ENCODE measurements at regions not wholly inside any gene's neighbourhood (a gene's known extent, or its start where the extent isn't known, plus 50 kb on each side); places are given as distances from the start of the nearest gene placed in this dataset.
"Not testable (repeated sequence)": the region's sequence is repeated elsewhere in the genome, so short reads cannot be mapped to it uniquely, and the experiment has no call there.

DNA sequence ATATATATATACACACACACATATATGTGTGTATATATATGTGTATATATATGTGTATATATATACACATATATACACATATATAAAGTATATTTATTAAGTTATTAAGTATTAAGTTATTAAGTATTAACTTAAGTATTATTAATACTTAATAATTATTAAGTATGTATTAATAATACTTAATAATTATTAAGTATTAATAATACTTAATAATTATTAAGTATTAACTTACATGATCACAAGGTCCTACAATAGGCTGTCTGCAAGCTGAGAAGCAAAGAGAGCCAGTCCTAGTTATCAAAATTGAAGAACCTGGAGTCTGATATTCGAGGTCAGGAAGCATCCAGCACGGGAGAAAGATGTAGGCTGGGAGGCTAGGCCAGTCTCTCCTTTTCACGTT, 130.1 kb upstream of the FAM3C start:
- not testable (repeated sequence) for DNase-seq (ENCODE audit: low read depth in 2 of 2)

DNA sequence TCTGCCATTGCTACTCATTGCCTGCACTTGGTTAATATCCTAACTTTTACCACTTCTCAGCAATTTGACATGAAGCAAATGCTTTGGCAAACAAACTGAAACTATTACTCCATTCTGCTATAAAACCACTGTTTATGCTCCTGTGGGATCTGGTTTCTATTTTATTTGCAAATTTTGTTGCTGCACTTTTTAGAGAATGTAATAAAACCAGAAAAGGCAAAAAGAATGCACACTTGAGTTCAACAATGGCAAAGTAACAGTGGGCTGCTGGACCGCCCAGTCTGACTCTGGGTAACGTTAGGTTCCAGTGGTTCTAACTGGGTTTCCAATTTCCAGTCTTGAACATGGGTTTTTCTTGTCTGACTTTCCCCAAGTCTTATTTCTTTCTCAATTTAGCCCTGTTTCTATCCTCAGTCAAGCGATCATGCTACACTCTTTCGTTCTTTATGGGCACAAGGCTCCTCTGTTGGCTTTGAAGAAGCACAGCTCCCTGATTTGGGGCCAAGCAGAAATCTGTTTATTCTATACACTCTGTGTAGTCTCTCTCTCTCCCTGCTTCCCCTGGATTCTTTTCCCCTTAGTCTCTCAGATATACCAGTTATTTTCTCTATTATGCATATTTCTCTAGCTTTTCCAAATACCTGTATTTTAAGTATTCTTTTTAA, 129.2 kb upstream of the FAM3C start:
- no peak for DNase-seq (ENCODE audit: low read depth in 2 of 2)

DNA sequence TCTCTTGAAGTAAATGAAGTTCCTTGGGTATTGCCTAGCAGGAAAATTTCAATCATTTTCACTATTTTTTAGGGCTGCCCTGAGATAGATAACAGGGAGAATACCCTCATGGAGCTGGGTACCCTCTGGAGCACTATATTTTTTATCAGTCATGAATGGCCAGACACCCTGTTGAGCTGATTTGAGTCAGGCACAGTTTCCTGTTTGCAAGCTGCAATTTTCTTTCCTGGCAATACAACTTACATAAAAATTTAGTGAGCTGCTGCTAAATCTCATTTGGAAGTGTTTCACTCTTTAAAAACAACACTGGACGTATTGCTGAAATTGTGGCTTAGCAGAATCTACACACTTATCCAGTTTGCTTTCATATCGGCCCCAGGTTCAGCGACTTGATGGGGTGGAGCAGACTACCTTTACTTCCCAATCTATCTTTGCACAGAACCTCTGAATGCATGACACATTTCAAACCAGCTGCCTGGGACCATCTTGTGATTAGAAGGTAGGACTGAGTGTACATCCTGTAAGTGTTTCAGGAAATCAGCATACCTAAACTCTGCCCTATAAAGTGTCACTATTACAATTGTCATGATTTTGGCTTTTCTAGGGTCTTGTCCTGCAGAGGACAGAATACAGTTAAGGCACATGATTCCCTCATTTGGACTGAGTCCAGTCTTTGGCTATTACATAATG, 125.7 kb upstream of the FAM3C start:
- DNase-seq (ENCODE audit: low read depth in 2 of 2): no peak

DNA sequence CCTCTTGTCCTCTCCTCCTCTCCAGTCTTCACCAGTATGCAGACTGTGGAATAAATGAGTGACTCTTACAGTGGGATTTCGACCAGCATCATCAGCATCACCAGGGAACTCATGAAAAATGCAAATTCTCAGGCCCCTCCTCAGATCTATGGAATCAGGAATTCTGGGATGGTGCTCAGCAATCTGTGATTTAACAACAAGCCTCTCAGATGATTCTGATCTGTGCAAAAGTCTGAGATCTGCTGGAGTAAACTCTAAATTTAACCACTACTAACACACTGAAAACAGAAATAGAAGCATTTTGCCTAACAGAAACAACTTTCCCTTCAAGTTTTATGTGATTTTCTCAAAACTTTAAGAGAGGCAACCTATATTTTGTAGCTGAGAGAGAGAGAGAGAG, 124.8 kb upstream of the FAM3C start:
- no peak for DNase-seq (ENCODE audit: low read depth in 2 of 2)

DNA sequence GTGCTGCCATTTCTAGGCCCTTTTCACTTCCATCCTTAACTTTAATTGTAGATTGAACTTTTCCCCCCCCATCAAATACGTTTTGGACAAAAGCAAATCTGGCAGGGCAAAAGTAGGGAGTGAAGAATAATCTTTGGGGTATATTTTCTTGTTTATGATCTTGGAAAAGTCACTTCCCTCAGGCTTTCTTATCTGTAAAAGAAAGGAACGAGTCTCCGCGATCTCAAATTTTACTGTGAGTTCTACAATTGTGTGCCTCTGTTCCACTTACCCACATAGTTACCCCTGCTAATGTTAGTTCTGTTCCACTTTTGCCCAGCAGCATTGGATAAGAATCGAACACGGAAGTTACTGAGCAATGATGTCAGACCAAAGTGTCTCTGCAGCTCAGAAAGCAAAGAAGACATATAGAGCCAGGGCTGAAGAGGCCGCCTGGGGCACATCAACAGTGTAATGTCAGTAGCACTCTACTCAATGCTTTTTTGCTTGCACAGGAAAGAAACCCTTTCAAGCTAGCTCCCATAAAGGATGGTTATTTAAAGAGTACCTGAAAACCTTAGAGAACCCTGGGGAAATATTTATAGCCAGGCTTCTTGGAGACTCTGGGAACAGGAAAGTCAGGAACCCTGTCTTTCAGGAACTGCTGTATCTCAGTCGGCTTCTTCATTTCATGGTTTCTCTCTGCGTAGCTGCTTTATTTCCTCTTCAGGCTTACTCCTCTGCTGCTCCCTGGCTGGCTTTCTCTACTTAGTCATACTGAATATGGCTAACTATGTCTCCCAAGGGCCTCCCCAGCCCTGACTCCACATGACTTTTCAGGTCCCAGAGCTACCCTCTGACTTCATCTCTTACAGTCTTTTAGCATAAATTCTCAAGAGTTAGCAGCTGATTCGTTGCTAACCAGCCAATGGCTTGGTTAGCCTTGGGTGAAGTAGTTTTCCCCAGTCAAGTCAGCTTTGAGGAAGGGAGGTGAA, 123.7 kb upstream of the FAM3C start:
- DNase-seq (ENCODE audit: low read depth in 2 of 2): no peak

DNA sequence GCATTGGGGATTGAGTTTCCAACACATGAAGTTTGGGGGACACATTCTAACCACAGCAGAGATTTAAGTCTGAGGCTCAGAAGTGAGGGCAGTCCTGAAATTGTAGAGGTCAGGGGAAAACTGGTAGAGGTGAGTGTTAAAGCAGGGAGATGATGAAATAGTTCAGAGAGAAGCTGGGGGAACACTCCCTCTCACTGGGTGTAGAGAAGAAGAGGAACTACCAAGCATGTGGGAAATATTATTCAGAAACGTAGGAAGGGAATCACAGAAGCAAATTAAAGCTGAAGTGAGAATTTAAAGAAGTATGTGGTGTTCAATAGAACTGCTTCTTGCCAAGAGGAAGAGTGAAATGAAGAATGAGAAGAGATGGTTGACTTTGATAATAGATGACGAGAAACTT, 121.5 kb upstream of the FAM3C start:
- DNase-seq (ENCODE audit: low read depth in 2 of 2): no peak

DNA sequence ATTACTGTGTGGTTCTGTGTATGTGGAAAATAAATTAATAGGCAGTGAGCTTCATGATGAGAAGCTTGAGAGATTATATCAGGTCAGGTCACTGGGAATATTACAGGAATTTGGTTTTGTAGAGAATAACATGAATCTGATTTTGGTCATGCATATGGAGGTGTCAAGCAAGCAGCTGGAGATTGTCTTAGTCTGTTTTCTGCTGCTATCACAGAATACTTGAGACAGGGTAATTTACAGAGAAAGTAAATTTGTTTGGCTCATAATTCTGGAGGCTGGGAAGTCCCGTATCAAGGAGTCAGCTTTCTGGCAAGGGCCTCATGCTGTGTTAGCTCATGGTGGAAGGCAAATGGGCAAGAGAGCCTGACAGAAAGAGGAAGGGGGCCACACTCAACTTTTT, 120.7 kb upstream of the FAM3C start:
- no peak for DNase-seq (ENCODE audit: low read depth in 2 of 2)

DNA sequence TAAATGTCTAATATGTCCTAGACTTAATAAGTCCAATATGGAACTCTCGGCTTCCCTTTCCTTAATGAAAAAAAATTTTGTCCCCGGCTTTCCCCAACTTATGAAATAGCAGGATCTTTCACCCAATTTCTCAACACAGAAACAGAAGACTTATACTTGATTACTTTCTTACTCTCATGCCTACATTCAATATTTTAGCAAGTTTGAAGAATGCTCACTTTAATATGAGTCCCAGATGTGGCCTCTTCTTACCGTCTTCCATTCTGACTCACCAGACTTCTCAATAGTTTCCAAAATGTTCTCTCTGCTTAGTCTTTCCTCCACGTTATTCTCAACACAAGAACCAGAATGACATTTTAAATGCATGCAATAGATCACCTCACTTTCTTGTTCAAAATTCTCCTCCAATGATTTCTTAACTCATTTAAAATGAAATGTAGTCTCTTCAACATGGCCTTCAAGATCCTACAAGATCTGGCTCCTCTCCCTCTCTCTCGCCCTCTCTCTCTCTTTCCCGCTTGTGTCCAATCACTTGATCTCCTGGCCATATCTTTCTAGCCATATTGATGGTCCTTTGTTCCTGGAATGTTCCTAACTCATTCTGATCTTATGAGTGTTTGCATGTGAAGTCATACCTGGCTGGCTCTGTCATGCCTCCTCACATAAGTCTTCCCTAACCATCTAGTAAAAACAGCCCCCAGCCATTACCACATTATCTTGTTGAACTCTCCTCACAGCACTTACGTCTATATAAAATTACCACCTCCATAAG, 119.7 kb upstream of the FAM3C start:
- DNase-seq (ENCODE audit: low read depth in 2 of 2): no peak

DNA sequence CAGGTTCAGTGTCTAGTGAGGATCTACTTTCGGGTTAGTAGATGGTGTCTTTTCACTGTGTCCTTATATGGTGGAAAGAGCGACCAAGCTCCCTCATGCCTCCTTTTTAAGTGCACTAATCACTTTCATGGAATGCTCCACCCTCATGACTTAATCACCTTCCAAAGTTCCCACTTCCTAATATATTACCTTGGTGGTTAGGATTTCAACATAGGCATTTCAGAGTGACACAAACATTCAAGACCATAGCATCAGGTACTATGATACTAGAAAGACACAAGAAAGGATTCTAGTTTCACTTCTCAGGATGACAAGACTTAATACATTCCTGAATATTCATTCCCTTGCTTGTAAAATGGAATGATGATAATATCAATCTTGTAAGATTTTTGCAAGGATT, 119.1 kb upstream of the FAM3C start:
- no peak for DNase-seq (ENCODE audit: low read depth in 2 of 2)

DNA sequence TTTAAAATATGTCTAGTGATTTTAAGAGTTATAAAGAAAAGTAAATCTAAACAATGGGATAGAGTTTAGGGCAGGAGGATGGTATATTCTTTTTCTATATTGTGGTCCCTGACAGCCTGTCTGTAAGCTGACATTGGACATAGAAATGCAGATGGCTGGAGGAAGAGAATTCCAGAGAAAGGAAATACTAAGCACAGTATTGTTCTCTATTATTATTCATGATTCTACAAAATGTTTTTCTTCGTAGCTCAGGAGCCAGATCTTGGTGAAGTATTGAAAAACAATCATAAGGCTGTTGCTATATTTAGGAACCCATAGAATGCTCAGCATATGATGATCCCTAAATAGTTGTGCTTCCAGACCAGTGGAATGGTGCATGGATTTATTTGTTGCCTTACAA, 117.0 kb upstream of the FAM3C start:
- DNase-seq (ENCODE audit: low read depth in 2 of 2): no peak

DNA sequence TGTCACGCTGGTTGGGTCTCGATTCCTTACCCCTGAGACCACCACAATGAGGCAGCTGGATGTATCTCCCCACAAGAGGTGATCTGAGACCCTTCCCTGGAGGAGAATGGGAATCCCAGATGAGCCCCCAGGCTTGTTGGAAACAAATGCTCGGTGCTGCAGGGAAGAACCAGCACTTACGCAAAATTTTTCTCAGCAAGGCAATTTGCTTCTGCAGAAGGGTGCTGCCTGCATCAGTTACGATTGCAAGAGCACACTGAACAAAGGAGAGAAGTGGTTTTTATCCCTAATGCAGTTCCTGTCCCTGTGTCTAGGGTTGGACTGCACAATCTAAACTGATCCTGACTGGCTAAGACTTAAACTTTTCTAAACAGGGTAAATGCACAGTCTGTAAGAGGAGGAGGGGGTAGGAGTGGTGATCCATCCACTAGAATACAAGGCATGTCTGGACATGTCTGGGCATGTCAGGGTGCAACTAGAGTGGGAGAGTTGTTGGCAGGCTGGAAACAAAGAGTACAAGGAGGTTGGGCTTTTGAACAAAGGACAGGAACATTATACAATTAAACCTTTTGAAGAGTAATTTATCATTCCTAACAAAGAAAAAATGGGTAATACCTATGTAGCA, 114.9 kb upstream of the FAM3C start:
- no peak for DNase-seq (ENCODE audit: low read depth in 2 of 2)

DNA sequence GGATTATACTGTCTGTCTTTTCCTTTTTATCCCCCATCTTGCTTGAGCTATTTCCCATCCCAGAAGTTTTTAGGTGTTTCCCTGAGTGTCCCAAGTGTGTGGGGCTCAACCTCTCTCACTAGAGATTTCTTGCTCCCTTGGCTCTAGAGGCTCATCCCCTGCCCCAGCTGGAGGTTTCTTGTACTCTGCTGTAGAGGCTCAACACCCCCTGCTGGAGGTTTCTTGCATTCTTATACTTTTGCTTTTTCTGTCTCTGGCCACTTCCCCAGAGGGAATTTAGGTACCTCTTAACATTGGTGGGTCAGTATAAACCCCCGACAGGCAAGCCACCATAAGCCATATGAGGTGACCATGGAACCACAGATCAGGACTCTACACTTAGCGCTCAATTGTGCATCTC, 114.2 kb upstream of the FAM3C start:
- no peak for DNase-seq (ENCODE audit: low read depth in 2 of 2)

DNA sequence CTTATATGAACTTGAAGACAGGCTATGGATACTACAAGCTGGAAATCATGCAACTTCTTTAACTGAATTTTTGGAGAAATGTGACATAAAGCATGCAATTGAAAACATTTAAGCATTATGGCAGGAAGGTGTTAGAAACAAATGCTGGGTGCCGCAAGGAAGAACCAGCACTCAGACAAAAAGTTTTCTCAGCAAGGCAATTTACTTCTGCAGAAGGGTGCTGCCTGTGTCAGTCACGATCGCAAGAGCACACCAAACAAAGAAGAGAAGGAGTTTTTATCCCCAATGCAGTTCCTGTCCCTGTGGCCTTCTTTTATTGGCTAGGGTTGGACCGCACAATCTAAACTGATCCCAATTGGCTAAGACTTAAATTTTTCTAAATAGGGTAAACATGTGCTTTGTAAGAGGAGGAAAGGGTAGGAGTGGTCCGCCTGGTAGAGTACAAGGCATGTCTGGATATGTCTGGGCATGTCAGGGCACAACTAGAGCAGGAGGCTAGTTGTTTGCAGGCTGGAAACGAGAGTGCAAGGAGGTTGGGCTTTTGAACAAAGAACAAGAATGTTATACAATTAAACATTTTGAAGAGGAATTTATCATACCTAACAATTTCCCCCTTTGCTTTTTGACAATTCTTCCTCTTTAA, 109.6 kb upstream of the FAM3C start:
- DNase-seq (ENCODE audit: low read depth in 2 of 2): no peak

DNA sequence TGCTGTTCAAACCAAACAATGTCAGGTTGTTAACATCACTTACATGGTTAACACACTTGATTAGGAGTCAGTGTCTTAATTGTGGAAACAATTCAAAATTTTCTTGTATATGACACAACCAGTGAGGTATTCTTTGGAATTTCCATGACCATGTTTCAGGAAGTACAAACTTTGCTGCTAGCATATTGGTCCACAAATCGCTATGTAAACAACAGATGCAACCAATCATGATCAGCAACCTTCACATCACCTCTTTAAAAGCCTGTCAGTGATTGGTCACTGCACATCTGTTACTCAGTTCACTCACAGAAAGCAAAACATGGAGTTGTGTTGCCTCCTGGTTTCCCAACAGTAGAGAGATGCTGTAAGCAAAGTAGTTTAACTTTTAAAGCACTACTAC, 108.9 kb upstream of the FAM3C start:
- no peak for DNase-seq (ENCODE audit: low read depth in 2 of 2)

DNA sequence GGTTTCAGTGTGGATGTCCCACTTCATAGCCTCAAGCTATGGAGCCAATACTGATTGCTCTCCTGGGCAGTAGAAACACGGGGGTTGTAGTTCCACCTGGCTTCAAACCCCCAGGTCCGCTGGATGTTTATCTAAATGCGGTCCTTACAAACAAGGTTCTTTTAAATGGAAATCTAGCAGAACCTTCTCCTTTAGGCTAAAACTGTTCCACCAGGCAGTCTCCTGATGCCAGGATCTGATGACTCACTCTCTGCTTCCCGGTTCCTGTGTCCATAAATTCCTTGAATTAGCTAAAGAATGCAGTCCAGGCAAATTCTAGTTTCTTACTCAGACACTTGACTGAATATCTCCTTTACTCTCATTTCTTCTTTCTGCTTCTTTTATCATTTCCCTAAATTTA, 108.4 kb upstream of the FAM3C start:
- DNase-seq (ENCODE audit: low read depth in 2 of 2): no peak

DNA sequence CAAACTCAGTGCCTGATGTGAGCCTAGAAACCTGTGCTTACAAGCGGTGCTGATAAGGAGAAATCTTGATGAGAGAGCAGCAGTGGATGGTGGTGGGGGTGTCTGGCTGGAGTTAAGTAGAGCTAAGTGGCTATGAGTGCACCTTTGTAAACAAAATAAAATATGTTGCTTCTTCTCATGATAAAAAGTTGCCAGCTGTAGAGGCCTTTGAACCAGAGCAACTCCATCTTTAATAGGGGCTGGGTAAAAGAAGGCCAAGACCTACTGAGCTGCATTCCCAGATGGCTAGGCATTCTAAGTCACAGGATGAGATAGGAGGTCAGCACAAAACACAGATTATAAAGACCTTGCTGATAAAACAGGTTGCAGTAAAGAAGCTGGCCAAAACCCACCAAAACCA, 107.6 kb upstream of the FAM3C start:
- DNase-seq (ENCODE audit: low read depth in 2 of 2): no peak

DNA sequence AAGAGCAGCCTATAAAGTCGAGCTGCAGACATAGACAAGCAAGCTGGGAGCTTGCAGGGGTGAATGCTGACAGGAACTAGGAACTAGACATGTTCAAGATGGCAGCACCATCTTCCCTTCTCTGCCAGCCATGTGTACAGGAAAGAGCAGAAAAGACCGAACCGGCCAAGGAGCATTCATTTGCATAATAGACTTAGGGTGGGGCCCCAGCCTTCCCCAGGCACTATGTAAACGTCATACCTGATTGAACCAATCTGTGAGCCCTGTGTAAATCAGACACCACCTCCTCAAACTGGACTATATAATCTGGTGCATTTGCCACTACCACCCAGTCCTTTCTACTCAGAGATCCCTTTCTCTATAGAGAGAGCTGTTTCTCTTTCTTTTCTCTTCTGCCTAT, 106.9 kb upstream of the FAM3C start:
- DNase-seq (ENCODE audit: low read depth in 2 of 2): no peak

DNA sequence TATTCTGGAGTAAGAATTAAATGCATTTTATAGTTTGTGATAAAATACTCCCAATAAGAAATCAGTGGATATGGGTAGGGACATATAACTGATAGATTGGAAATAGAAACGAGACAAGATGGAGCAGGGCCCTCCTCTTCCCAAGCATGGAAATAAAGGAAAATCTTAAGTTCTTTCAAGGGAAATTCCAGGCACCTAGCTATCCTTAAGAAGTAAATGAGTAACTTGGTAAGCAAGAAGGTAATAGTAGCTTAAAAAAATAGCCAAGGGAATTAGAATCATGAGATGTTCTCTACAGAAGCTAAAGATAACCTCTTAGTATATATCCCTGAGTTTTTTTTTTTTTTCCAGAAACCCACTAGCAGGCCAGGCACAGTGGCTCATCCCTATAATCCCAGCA, 105.5 kb upstream of the FAM3C start:
- no peak for DNase-seq (ENCODE audit: low read depth in 2 of 2)

DNA sequence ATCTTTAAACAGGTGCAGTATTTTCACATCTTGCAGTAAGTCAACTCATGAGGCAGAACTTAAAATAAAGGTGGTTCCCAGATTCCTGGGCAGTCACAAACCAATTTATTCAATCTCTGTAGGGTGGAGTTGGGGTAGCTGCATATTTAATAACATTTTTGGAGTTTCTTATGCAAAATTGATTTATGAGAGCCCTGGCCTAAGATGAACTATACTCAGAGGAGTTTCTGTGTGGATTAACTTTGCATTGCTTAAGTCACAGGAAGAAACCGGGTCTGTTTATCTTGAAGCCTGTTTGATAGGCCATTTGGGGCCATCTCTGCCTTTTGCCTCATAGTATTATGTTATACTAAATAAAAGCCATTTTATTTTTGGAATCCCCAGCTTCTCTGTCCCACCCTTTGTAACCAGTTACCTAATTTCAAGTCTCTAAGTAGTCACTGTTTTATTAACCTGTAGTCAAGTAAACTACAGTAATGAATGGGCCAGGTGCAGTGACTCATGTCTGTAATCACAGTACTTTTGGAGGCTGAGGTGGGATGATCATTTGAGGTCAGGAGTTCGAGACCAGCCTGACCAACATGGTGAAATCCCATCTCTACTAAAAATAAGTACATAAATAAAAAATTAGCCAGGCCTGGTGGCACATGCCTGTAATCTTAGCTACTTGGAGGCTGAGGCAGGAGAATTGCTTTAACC, 104.4 kb upstream of the FAM3C start:
- DNase-seq (ENCODE audit: low read depth in 2 of 2): no peak

DNA sequence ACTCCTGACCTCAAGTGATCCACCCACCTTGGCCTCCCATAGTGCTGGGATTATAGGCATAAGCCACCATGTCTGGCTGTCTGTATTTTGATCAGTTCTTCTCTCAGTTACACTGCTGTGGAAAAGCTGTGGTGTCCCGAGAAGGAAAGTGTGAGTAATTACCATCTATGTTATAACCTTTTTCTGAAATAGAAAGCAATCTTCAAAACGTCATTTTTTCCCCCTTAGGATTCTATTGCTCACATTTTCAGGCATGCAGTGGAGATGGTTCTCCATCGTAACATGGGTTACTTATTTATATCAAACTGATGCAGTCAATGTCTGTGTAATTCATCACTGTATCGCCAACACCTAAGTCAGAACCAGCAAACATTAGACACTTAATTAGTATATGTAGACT, 103.5 kb upstream of the FAM3C start:
- DNase-seq (ENCODE audit: low read depth in 2 of 2): no peak

All from stimulated activated CD4-positive, alpha-beta T cell treated with anti-CD3 and anti-CD28 coated beads, Interleukin-1b, Interleukin-23, amount 100 ng/mL, for 4 hours (primary cell).